Activated CD4-positive, alpha-beta memory T cell treated with anti-CD3 and anti-CD28 coated beads, Interleukin-2, amount 10 ng/mL, durations not matched to agents 7 days and 5 days (primary cell): ENCODE measurements at regions not wholly inside any gene's neighbourhood (a gene's known extent, or its start where the extent isn't known, plus 50 kb on each side); places are given as distances from the start of the nearest gene placed in this dataset.
"Not testable (repeated sequence)": the region's sequence is repeated elsewhere in the genome, so short reads cannot be mapped to it uniquely, and the experiment has no call there.

Source experiments
- CTCF ChIA-PET: fragments of 350-600 bp; sonication (Branson Sonifier 250); formaldehyde crosslinking; loops from one replicate; lab custom pipeline; 2021; ENCODE audit warnings: antibody characterized with exemption, inconsistent platforms; lab: Charles Lee
- POLR2A ChIA-PET: fragments of 350-600 bp; sonication (Branson Sonifier 250); formaldehyde crosslinking; loops from one replicate; lab custom pipeline; 2021; ENCODE audit warnings: antibody characterized with exemption; lab: Charles Lee
- DNase-seq: peaks from one replicate; pipeline ENCODE4 v3.0.0-alpha.2; 2020
- H3K27ac Mint-ChIP-seq: one replicate; pipeline ENCODE4 v1.8.0; 2021; ENCODE audit warnings: mild to moderate bottlenecking, mixed read lengths
- H3K27me3 Mint-ChIP-seq: one replicate; pipeline ENCODE4 v1.8.0; 2021; ENCODE audit warnings: mixed read lengths
- H3K36me3 Mint-ChIP-seq: one replicate; pipeline ENCODE4 v1.8.0; 2021; ENCODE audit warnings: low read depth, mixed read lengths
- H3K4me1 Mint-ChIP-seq: one replicate; pipeline ENCODE4 v1.8.0; 2021; ENCODE audit warnings: mixed read lengths
- H3K4me3 Mint-ChIP-seq: one replicate; pipeline ENCODE4 v1.8.0; 2021; ENCODE audit warnings: mild to moderate bottlenecking, mixed read lengths
- H3K9me3 Mint-ChIP-seq: one replicate; pipeline ENCODE4 v1.8.0; 2021; ENCODE audit warnings: mixed read lengths

- H3K4me3 Mint-ChIP-seq, H3K36me3 Mint-ChIP-seq, H3K27ac Mint-ChIP-seq, DNase-seq, H3K4me1 Mint-ChIP-seq, H3K27me3 Mint-ChIP-seq, H3K9me3 Mint-ChIP-seq, CTCF ChIA-PET, POLR2A ChIA-PET: not testable (repeated sequence)
Measured at GRCh38 chr9:97248252-97248651, 59.2 kb upstream of the CCDC180 start.

GRCh38 chr9:97243606-97244005, 63.9 kb upstream of the CCDC180 start:
- no peak for DNase-seq
- H3K4me1 Mint-ChIP-seq, result peaks cover 10% of the 10 kb centered on the region
- H3K4me3 Mint-ChIP-seq, result no peak overlapping the region
- H3K27me3 Mint-ChIP-seq, result no peaks in the 10 kb centered on the region
- POLR2A ChIA-PET, result no interaction called here
- CTCF ChIA-PET, result no interaction called here
- no peak overlapping the region for H3K27ac Mint-ChIP-seq
- no peaks in the 10 kb centered on the region for H3K9me3 Mint-ChIP-seq
- no peaks in the 10 kb centered on the region for H3K36me3 Mint-ChIP-seq

- H3K4me3 Mint-ChIP-seq, H3K27ac Mint-ChIP-seq, H3K9me3 Mint-ChIP-seq, CTCF ChIA-PET, H3K36me3 Mint-ChIP-seq, POLR2A ChIA-PET, DNase-seq, H3K27me3 Mint-ChIP-seq: not testable (repeated sequence)
- peaks cover 19% of the 10 kb centered on the region for H3K4me1 Mint-ChIP-seq
Measured at GRCh38 chr9:97241430-97241829, 66.0 kb upstream of the CCDC180 start.

- Mint-ChIP-seq H3K4me1 (peaks cover 19% of the 10 kb centered on the region), H3K27ac (peak overlapping the region; percentile 93), H3K36me3 (no peaks in the 10 kb centered on the region)
Measured at GRCh38 chr9:97237951-97238889, 69.2 kb upstream of the CCDC180 start.

GRCh38 chr9:97237311-97237786, 70.1 kb upstream of the CCDC180 start:
- POLR2A ChIA-PET, result interaction anchor here (1.2 to 2.7 kb wide), 5 partner anchors 16 to 459 kb away, joined by 3 to 13 read pairs (median 5); partner anchors contain the start of genes NCBP1, TSTD2, XPA and ZNF782

More at GRCh38 chr9:97237951-97238889, 69.2 kb upstream of the CCDC180 start:
- POLR2A ChIA-PET, result interaction anchor here (0.8 to 2.7 kb wide), 7 partner anchors 11 to 458 kb away, joined by 3 to 13 read pairs (median 3); partner anchors contain the start of genes NCBP1, TSTD2, XPA and ZNF782
- Mint-ChIP-seq H3K27me3 (no peaks in the 10 kb centered on the region), H3K4me3 (peak overlapping the region; percentile 91), H3K9me3 (no peaks in the 10 kb centered on the region)
- DNase-seq, result peak; percentile 87
- CTCF ChIA-PET, result interaction anchor here (0.6 to 2.1 kb wide), 6 partner anchors 14 to 395 kb away, joined by 3 to 15 read pairs (median 4); partner anchors contain the start of genes NCBP1 and TSTD2

GRCh38 chr9:97233009-97233400, 74.5 kb upstream of the CCDC180 start:
- H3K36me3 Mint-ChIP-seq, CTCF ChIA-PET, H3K9me3 Mint-ChIP-seq, H3K27ac Mint-ChIP-seq, DNase-seq, POLR2A ChIA-PET, H3K27me3 Mint-ChIP-seq, H3K4me1 Mint-ChIP-seq, H3K4me3 Mint-ChIP-seq: not testable (repeated sequence)

More at GRCh38 chr9:97237311-97237786, 70.1 kb upstream of the CCDC180 start:
- H3K4me1 Mint-ChIP-seq, result peaks cover 19% of the 10 kb centered on the region
- no peaks in the 10 kb centered on the region for H3K36me3 Mint-ChIP-seq
- peak overlapping the region; percentile 91 for H3K4me3 Mint-ChIP-seq
- peak overlapping the region; percentile 93 for H3K27ac Mint-ChIP-seq
- CTCF ChIA-PET, result interaction anchor here (0.7 to 2.1 kb wide), 5 partner anchors 14 to 396 kb away, joined by 3 to 15 read pairs (median 5); partner anchors contain the start of genes NCBP1 and TSTD2
- H3K27me3 Mint-ChIP-seq, result no peaks in the 10 kb centered on the region
- H3K9me3 Mint-ChIP-seq, result no peaks in the 10 kb centered on the region
- no peak for DNase-seq

GRCh38 chr9:97232060-97233008, 75.1 kb upstream of the CCDC180 start:
- H3K4me1 Mint-ChIP-seq, CTCF ChIA-PET, H3K27me3 Mint-ChIP-seq, H3K4me3 Mint-ChIP-seq, H3K27ac Mint-ChIP-seq, H3K9me3 Mint-ChIP-seq, DNase-seq, POLR2A ChIA-PET, H3K36me3 Mint-ChIP-seq: not testable (repeated sequence)

GRCh38 chr9:97222393-97222792, 85.1 kb upstream of the CCDC180 start:
- POLR2A ChIA-PET, result interaction anchor here (1.4 kb wide), 1 partner anchor 366 kb away, joined by 3 read pairs; no protein-coding TSS in a partner anchor
- H3K4me1 Mint-ChIP-seq, result peaks cover 12% of the 10 kb centered on the region

GRCh38 chr9:97221478-97222355, 85.7 kb upstream of the CCDC180 start:
- not testable (repeated sequence) for H3K36me3 Mint-ChIP-seq, H3K9me3 Mint-ChIP-seq, H3K27ac Mint-ChIP-seq
- CTCF ChIA-PET, result interaction anchor here (1.9 to 2.0 kb wide), 3 partner anchors 9 to 364 kb away, joined by 7 to 9 read pairs (median 8); no protein-coding TSS in a partner anchor
- POLR2A ChIA-PET, result interaction anchor here (0.8 to 1.4 kb wide), 3 partner anchors 16 to 365 kb away, joined by 3 read pairs; no protein-coding TSS in a partner anchor
- Mint-ChIP-seq H3K4me1 (peaks cover 12% of the 10 kb centered on the region), H3K4me3 (peak overlapping the region; percentile 58), H3K27me3 (peaks cover 49% of the 10 kb centered on the region)
- peak; percentile 67 for DNase-seq

More at GRCh38 chr9:97222393-97222792, 85.1 kb upstream of the CCDC180 start:
- not testable (repeated sequence) for DNase-seq, H3K36me3 Mint-ChIP-seq, H3K27ac Mint-ChIP-seq, H3K9me3 Mint-ChIP-seq
- Mint-ChIP-seq H3K27me3 (peaks cover 51% of the 10 kb centered on the region), H3K4me3 (peak overlapping the region; percentile 17)
- CTCF ChIA-PET, result interaction anchor here (1.9 to 2.0 kb wide), 2 partner anchors 10 to 365 kb away, joined by 7 to 8 read pairs; no protein-coding TSS in a partner anchor

GRCh38 chr9:97220894-97221477, 86.5 kb upstream of the CCDC180 start:
- H3K9me3 Mint-ChIP-seq, result no peaks in the 10 kb centered on the region
- no peak overlapping the region for H3K27ac Mint-ChIP-seq
- POLR2A ChIA-PET, result interaction anchor here (0.8 to 1.4 kb wide), 3 partner anchors 16 to 364 kb away, joined by 3 read pairs; no protein-coding TSS in a partner anchor
- CTCF ChIA-PET, result interaction anchor here (1.9 to 2.0 kb wide), 3 partner anchors 9 to 364 kb away, joined by 7 to 9 read pairs (median 8); no protein-coding TSS in a partner anchor
- peaks cover 49% of the 10 kb centered on the region for H3K27me3 Mint-ChIP-seq
- H3K4me3 Mint-ChIP-seq, result peak overlapping the region; percentile 58
- H3K36me3 Mint-ChIP-seq, result no peaks in the 10 kb centered on the region
- peaks cover 12% of the 10 kb centered on the region for H3K4me1 Mint-ChIP-seq
- no peak for DNase-seq

- CTCF ChIA-PET, result interaction anchor here (1.9 kb wide), 2 partner anchors 8 to 18 kb away, joined by 7 to 9 read pairs; no protein-coding TSS in a partner anchor
- Mint-ChIP-seq H3K4me1 (peaks cover 12% of the 10 kb centered on the region), H3K27me3 (peaks cover 45% of the 10 kb centered on the region)
- H3K4me3 Mint-ChIP-seq, DNase-seq, H3K27ac Mint-ChIP-seq, H3K36me3 Mint-ChIP-seq, H3K9me3 Mint-ChIP-seq: not testable (repeated sequence)
- POLR2A ChIA-PET, result interaction anchor here (0.8 kb wide), 1 partner anchor 18 kb away, joined by 3 read pairs; no protein-coding TSS in a partner anchor
Measured at GRCh38 chr9:97220396-97220795, 87.1 kb upstream of the CCDC180 start.
